ENCODE measurements at regions not wholly inside any gene's neighbourhood (a gene's known extent, or its start where the extent isn't known, plus 50 kb on each side); places are given as distances from the start of the nearest gene placed in this dataset.

GRCh38 chr2:217099561-217099960 is 239.7 kb upstream of the TNP1 start:
- TF ChIP-seq CTCF (conservative IDR thresholded peaks at IDR 0.05) = no peak
- no peak for TF ChIP-seq EZH2 (IDR thresholded peaks at IDR 0.05; ENCODE audit: low read depth)

Data from PC-9 (cell line).